ENCODE measurements at regions not wholly inside any gene's neighbourhood (a gene's known extent, or its start where the extent isn't known, plus 50 kb on each side); places are given as distances from the start of the nearest gene placed in this dataset.

DNA sequence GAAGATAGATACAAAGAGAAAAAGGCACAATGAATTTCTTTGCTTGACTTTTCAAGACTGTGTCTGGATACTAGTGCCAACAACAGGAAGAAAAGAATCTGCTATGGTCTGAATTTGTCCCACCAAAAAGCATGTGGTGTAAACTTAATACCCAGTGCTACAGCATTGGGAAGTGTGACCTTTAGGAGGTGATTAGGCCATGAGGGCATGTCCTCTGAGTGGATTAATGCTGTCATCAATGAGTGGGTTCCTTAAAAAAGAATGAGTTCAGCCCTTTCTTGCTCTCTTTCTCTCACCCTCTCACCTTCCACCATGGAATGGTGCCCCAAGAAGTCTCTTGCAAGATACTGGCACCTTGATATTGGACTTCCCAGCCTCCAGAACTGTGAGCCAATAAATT lies 155.7 kb upstream of the GPRIN3 start (continued):
- TF ChIP-seq TAL1 (IDR thresholded peaks at IDR 0.05), result no peak
- TF ChIP-seq MTF1 (CRISPR knock-in tag; IDR thresholded peaks at IDR 0.05; ENCODE audit: borderline replicate concordance), result no peak
- no peak for TF ChIP-seq ZNF408 (CRISPR knock-in tag; IDR thresholded peaks at IDR 0.05; ENCODE audit: low read depth)
- TF ChIP-seq, protein P1, sequence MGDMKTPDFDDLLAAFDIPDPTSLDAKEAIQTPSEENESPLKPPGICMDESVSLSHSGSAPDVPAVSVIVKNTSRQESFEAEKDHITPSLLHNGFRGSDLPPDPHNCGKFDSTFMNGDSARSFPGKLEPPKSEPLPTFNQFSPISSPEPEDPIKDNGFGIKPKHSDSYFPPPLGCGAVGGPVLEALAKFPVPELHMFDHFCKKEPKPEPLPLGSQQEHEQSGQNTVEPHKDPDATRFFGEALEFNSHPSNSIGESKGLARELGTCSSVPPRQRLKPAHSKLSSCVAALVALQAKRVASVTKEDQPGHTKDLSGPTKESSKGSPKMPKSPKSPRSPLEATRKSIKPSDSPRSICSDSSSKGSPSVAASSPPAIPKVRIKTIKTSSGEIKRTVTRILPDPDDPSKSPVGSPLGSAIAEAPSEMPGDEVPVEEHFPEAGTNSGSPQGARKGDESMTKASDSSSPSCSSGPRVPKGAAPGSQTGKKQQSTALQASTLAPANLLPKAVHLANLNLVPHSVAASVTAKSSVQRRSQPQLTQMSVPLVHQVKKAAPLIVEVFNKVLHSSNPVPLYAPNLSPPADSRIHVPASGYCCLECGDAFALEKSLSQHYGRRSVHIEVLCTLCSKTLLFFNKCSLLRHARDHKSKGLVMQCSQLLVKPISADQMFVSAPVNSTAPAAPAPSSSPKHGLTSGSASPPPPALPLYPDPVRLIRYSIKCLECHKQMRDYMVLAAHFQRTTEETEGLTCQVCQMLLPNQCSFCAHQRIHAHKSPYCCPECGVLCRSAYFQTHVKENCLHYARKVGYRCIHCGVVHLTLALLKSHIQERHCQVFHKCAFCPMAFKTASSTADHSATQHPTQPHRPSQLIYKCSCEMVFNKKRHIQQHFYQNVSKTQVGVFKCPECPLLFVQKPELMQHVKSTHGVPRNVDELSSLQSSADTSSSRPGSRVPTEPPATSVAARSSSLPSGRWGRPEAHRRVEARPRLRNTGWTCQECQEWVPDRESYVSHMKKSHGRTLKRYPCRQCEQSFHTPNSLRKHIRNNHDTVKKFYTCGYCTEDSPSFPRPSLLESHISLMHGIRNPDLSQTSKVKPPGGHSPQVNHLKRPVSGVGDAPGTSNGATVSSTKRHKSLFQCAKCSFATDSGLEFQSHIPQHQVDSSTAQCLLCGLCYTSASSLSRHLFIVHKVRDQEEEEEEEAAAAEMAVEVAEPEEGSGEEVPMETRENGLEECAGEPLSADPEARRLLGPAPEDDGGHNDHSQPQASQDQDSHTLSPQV (IDR thresholded peaks at IDR 0.05), result no peak
- TF ChIP-seq ZNF239 (CRISPR knock-in tag; IDR thresholded peaks at IDR 0.05), result no peak

DNA sequence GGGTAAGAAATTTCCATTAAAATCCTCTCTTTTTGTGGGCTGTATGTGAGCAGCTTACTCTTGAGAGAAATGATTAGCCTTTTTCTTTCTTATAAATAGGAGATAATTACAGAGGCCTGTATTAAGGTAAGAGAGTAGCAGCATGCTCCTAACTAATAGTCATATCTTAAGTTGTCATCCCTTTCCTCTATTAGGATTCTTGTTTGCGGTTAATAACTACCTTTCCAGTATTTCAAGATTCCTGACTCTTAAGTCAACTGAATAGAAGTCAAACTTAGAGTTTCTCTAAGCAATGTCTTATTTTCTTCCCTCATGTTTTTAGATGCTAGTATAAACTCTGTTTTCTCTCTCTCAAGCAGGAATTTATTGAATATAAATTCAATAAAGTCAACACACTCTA lies 139.9 kb upstream of the GPRIN3 start:
- CTCF ChIA-PET (ENCODE audit: low intra/inter-chr PET ratio), result no interaction called here
- no peaks in the 10 kb centered on the region for H3K36me3 ChIP-seq (ENCODE audit: control insufficient read depth, insufficient read depth, low read length)
- POLR2A ChIA-PET, result no interaction called here
- no peaks in the 10 kb centered on the region for H3K27me3 ChIP-seq (ENCODE audit: control insufficient read depth in 2 of 2, insufficient read depth in 2 of 2, low read length in 2 of 2)
- no peaks in the 10 kb centered on the region for H4K20me1 ChIP-seq (replicated peaks; ENCODE audit: control insufficient read depth, insufficient read depth, low read length)
- H3K4me3 ChIP-seq, result no peak overlapping the region
- 0% methylated on average over 1 of the region's 1 CpG for WGBS (ENCODE audit: insufficient coverage, low coverage, missing lambda C conversion rate)
- H3K9me1 ChIP-seq (ENCODE audit: control insufficient read depth, insufficient read depth, low read length), result no peaks in the 10 kb centered on the region
- H2AFZ ChIP-seq (ENCODE audit: low read depth, low read length), result no peak overlapping the region
- no peaks in the 10 kb centered on the region for H3K4me1 ChIP-seq (replicated peaks in 1 of 2; ENCODE audit: control insufficient read depth in 2 of 2, insufficient read depth in 2 of 2, low read length in 2 of 2)
- H3K27ac ChIP-seq (ENCODE audit: extremely low read depth, low read depth, low read length), result no peak overlapping the region
- no peak overlapping the region for H3K9ac ChIP-seq (ENCODE audit: insufficient read depth in 1 of 2, low read depth in 2 of 2, low read length in 2 of 2)
- DNase-seq (ENCODE audit: extremely low read depth in 1 of 4, low spot score in 3 of 4) (no peak), FAIRE-seq (no peak), ATAC-seq (no peak)
- in situ Hi-C loops (cut with MboI), result no loop called here
- no peak overlapping the region for H3K4me2 ChIP-seq (ENCODE audit: insufficient read depth, low read length)
- intact Hi-C loops (cut with micrococcal nuclease), result no loop called here
- BruUV-seq (replicated peaks), result no TSS peak
- no peaks in the 10 kb centered on the region; the same call in 1 of the 2 replicates for H3K9me3 ChIP-seq (replicated peaks; ENCODE audit: control insufficient read depth, insufficient read depth, low read depth, low read length)
- no peaks in the 10 kb centered on the region for H3K79me2 ChIP-seq (ENCODE audit: control insufficient read depth, insufficient read depth, low read length)
- TF ChIP-seq, protein P2, sequence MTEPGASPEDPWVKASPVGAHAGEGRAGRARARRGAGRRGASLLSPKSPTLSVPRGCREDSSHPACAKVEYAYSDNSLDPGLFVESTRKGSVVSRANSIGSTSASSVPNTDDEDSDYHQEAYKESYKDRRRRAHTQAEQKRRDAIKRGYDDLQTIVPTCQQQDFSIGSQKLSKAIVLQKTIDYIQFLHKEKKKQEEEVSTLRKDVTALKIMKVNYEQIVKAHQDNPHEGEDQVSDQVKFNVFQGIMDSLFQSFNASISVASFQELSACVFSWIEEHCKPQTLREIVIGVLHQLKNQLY (CRISPR knock-in tag; conservative IDR thresholded peaks at IDR 0.05), result no peak
- TF ChIP-seq, protein P3, sequence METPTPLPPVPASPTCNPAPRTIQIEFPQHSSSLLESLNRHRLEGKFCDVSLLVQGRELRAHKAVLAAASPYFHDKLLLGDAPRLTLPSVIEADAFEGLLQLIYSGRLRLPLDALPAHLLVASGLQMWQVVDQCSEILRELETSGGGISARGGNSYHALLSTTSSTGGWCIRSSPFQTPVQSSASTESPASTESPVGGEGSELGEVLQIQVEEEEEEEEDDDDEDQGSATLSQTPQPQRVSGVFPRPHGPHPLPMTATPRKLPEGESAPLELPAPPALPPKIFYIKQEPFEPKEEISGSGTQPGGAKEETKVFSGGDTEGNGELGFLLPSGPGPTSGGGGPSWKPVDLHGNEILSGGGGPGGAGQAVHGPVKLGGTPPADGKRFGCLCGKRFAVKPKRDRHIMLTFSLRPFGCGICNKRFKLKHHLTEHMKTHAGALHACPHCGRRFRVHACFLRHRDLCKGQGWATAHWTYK (CRISPR knock-in tag; IDR thresholded peaks at IDR 0.05), result no peak
- TF ChIP-seq, protein P4, sequence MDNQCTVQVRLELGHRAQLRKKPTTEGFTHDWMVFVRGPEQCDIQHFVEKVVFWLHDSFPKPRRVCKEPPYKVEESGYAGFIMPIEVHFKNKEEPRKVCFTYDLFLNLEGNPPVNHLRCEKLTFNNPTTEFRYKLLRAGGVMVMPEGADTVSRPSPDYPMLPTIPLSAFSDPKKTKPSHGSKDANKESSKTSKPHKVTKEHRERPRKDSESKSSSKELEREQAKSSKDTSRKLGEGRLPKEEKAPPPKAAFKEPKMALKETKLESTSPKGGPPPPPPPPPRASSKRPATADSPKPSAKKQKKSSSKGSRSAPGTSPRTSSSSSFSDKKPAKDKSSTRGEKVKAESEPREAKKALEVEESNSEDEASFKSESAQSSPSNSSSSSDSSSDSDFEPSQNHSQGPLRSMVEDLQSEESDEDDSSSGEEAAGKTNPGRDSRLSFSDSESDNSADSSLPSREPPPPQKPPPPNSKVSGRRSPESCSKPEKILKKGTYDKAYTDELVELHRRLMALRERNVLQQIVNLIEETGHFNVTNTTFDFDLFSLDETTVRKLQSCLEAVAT (IDR thresholded peaks at IDR 0.05), result no peak
- TF ChIP-seq MAFF (IDR thresholded peaks at IDR 0.05; ENCODE audit: low read length), result no peak
- no peak for TF ChIP-seq LEF1 (IDR thresholded peaks at IDR 0.05)
- TF ChIP-seq, protein P5, sequence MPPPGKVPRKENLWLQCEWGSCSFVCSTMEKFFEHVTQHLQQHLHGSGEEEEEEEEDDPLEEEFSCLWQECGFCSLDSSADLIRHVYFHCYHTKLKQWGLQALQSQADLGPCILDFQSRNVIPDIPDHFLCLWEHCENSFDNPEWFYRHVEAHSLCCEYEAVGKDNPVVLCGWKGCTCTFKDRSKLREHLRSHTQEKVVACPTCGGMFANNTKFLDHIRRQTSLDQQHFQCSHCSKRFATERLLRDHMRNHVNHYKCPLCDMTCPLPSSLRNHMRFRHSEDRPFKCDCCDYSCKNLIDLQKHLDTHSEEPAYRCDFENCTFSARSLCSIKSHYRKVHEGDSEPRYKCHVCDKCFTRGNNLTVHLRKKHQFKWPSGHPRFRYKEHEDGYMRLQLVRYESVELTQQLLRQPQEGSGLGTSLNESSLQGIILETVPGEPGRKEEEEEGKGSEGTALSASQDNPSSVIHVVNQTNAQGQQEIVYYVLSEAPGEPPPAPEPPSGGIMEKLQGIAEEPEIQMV (tag; conservative IDR thresholded peaks at IDR 0.05; ENCODE audit: low read depth), result no peak
- no peak for TF ChIP-seq TGIF2 (CRISPR knock-in tag; IDR thresholded peaks at IDR 0.05)
- no peak for TF ChIP-seq NR3C1 (CRISPR knock-in tag; IDR thresholded peaks at IDR 0.05)
- no peak for TF ChIP-seq DNMT1 (IDR thresholded peaks at IDR 0.05)
